Activated B cell treated with CpG ODN at 0.5 μM for 24 hours (primary cell): ENCODE measurements at regions not wholly inside any gene's neighbourhood (a gene's known extent, or its start where the extent isn't known, plus 50 kb on each side); places are given as distances from the start of the nearest gene placed in this dataset.

ENCODE experiments used
- ATAC-seq: fragments of 200-7000 bp; cut with Tn5 transposase; one replicate; pipeline ENCODE4 v1.10.0; 2021; ENCODE audit warnings: low read depth, mild to moderate bottlenecking, moderate library complexity
- CTCF ChIA-PET: fragments of 350-600 bp; sonication (Branson Sonifier 250); formaldehyde crosslinking; loops from one replicate; lab custom pipeline; 2021; ENCODE audit warnings: antibody characterized with exemption; lab: Charles Lee
- POLR2A ChIA-PET: fragments of 350-600 bp; sonication (Branson Sonifier 250); formaldehyde crosslinking; loops from one replicate; lab custom pipeline; 2021; ENCODE audit warnings: antibody characterized with exemption; lab: Charles Lee
- DNase-seq: peaks from one replicate; pipeline ENCODE4 v3.0.0; 2022
- H3K27ac Mint-ChIP-seq: one replicate; pipeline ENCODE4 v1.8.0; 2020; ENCODE audit warnings: mixed read lengths
- H3K27me3 Mint-ChIP-seq: one replicate; pipeline ENCODE4 v1.8.0; 2021; ENCODE audit warnings: mixed read lengths
- H3K36me3 Mint-ChIP-seq: one replicate; pipeline ENCODE4 v1.8.0; 2021; ENCODE audit warnings: low read depth, mixed read lengths
- H3K4me1 Mint-ChIP-seq: one replicate; pipeline ENCODE4 v1.8.0; 2021; ENCODE audit warnings: mixed read lengths
- H3K4me3 Mint-ChIP-seq: one replicate; pipeline ENCODE4 v1.8.0; 2020; ENCODE audit warnings: mild to moderate bottlenecking, mixed read lengths
- H3K9me3 Mint-ChIP-seq: one replicate; pipeline ENCODE4 v1.8.0; 2020; ENCODE audit warnings: mixed read lengths
- intact Hi-C: fragments of 100-400 bp; cut with micrococcal nuclease; formaldehyde crosslinking; loops from one replicate; pipeline ENCODE4 v1.15.1; 2024
- TF ChIP-seq, protein P1 (sequence below): fragments of 200-600 bp; IDR thresholded peaks from one replicate; pipeline ENCODE4 v1.8.0; 2022; ENCODE audit warnings: antibody characterized with exemption, mild to moderate bottlenecking

DNA sequence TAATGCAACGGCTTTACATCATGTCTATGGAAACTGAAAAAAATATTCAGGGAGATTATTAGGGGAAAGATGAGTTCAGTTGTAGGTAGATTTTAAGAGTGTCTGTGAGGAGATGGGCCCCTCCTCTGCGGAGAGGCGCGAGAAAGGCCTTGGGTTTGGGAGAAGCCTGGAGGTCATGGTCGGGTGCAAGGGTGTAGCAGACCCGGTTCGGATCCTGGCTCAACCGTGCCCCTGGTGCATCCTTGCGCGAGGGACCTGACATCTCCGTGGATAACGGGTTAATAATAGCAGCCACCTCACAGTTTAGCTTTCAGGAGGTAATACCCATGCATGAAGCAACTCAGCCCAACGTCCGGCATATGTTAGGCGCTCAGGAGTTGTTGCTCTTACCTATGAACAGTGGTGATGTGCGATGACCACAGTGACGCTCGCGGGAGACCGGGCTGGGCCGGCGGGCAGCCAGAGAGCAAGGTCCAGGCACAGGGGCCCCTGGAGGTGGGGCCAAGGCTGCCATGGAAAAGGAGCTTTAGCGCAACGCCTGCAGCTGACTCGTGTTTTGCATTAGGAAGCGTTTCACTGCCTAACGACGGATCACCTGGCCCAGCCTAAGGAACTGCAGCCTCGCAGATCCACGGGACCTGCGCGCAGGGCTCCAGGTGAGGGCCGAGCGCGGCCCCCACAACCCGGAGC lies 146.4 kb upstream of the ARID1B start:
- CTCF ChIA-PET = no interaction called here
- no peaks in the 10 kb centered on the region for H3K27me3 Mint-ChIP-seq
- H3K4me1 Mint-ChIP-seq = peaks cover 26% of the 10 kb centered on the region
- ATAC-seq = no peak
- H3K36me3 Mint-ChIP-seq = no peaks in the 10 kb centered on the region
- POLR2A ChIA-PET = no interaction called here
- H3K4me3 Mint-ChIP-seq = no peak overlapping the region
- no peak overlapping the region for H3K27ac Mint-ChIP-seq
- intact Hi-C loops = no loop called here
- no peaks in the 10 kb centered on the region for H3K9me3 Mint-ChIP-seq
- DNase-seq = no peak
- TF ChIP-seq, protein P1, sequence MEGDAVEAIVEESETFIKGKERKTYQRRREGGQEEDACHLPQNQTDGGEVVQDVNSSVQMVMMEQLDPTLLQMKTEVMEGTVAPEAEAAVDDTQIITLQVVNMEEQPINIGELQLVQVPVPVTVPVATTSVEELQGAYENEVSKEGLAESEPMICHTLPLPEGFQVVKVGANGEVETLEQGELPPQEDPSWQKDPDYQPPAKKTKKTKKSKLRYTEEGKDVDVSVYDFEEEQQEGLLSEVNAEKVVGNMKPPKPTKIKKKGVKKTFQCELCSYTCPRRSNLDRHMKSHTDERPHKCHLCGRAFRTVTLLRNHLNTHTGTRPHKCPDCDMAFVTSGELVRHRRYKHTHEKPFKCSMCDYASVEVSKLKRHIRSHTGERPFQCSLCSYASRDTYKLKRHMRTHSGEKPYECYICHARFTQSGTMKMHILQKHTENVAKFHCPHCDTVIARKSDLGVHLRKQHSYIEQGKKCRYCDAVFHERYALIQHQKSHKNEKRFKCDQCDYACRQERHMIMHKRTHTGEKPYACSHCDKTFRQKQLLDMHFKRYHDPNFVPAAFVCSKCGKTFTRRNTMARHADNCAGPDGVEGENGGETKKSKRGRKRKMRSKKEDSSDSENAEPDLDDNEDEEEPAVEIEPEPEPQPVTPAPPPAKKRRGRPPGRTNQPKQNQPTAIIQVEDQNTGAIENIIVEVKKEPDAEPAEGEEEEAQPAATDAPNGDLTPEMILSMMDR = no peak

DNA sequence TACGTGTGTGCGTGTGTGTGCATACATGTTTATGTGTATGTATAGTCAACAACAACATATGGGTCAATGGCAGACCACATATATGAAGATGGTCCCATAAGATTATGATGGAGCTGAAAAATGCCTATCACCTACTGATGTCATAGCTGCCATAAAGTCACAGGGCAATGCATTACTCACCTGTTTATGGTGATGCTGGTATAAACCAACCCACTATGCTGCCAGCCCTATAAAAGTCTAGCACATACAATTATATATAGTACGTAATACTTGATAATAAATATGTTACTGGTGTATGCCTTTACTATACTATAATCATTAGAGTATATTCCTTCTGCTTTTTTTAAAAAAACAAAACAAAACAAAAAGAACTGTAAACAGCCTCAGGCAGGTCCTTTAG lies 148.4 kb upstream of the ARID1B start:
- Mint-ChIP-seq H3K36me3 (no peaks in the 10 kb centered on the region), H3K27ac (no peak overlapping the region), H3K4me3 (no peak overlapping the region), H3K4me1 (peaks cover 7% of the 10 kb centered on the region), H3K27me3 (no peaks in the 10 kb centered on the region), H3K9me3 (no peaks in the 10 kb centered on the region)
- TF ChIP-seq, protein P1 = no peak
- no peak for ATAC-seq
- ChIA-PET POLR2A (no interaction called here), CTCF (no interaction called here)
- intact Hi-C loops = loop anchor here (10.0 kb wide), 1 partner anchor 54 kb away; no protein-coding TSS in a partner anchor
- DNase-seq = no peak

DNA sequence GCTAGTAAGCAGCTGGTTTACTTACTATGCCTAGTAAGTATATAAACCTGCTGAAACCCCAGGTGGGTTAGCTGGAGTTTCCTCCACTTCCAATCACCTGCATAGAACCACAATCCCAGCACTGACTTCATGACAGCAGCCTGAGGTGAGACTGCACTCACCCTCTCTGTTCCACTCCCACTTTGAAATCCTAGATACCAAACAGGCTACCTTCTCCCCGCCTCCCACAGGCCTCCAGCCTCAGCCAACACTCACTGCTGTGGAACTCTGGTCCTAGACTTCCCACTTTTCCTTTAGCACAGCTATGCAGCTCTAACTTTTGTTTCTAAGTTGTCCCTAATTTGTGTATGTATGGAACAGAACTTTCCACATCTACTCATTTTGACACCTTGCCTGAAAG lies 149.7 kb upstream of the ARID1B start:
- Mint-ChIP-seq H3K27ac (no peak overlapping the region), H3K27me3 (no peaks in the 10 kb centered on the region), H3K4me1 (no peaks in the 10 kb centered on the region), H3K4me3 (no peak overlapping the region), H3K36me3 (no peaks in the 10 kb centered on the region), H3K9me3 (no peaks in the 10 kb centered on the region)
- TF ChIP-seq, protein P1 = no peak
- ATAC-seq (no peak), DNase-seq (no peak)
- ChIA-PET POLR2A (no interaction called here), CTCF (no interaction called here)
- intact Hi-C loops = loop anchor here (10.0 kb wide), 1 partner anchor 53 kb away; no protein-coding TSS in a partner anchor

DNA sequence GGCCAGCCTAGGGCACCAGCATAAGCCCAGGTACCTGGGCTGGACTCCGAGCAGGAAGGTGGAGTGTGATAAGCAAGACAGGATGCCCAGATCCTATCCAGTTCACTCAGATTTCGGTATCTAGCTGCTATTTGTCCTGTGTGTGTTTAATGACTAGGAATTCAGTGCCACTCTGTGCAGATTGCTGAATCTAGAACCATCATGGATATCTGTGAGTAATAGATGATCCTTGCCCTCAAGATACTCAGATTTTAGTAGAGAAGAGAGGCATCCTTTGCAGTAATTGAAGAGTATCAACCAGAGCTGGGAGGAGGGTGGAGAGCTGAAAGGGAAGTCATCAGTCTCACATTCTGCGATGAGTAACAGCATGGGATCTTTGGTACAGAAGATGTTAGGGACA lies 155.0 kb upstream of the ARID1B start:
- ChIA-PET POLR2A (no interaction called here), CTCF (no interaction called here)
- Mint-ChIP-seq H3K4me3 (no peak overlapping the region), H3K27me3 (no peaks in the 10 kb centered on the region), H3K9me3 (no peaks in the 10 kb centered on the region), H3K4me1 (peaks cover 17% of the 10 kb centered on the region), H3K36me3 (no peaks in the 10 kb centered on the region), H3K27ac (no peak overlapping the region)
- intact Hi-C loops = loop anchor here (10.0 kb wide), 1 partner anchor 47 kb away; no protein-coding TSS in a partner anchor
- DNase-seq (no peak), ATAC-seq (no peak)
- TF ChIP-seq, protein P1 = no peak

DNA sequence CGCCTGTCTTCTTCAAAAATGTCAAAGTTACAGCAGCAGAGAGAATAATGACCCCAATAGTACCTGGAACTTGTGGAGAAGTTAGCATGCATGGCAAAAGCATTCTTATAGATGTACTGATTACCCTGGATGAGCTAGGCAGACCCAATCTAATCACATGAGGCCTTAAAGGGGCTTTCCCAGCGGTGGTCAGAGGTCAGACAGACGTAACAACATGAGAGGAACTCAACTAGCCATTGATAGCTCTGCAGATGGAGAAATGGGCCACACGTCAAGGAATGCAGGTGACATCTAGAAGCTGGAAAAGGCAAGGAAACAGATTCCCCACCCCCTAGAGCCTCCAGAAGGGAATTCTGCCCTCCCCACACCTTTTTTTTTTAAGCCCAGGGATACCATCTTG lies 156.8 kb upstream of the ARID1B start:
- intact Hi-C loops = loop anchor here (10.0 kb wide), 1 partner anchor 46 kb away; no protein-coding TSS in a partner anchor
- ATAC-seq = no peak
- Mint-ChIP-seq H3K4me3 (no peak overlapping the region), H3K36me3 (no peaks in the 10 kb centered on the region), H3K4me1 (peaks cover 17% of the 10 kb centered on the region), H3K27ac (no peak overlapping the region), H3K27me3 (no peaks in the 10 kb centered on the region), H3K9me3 (no peaks in the 10 kb centered on the region)
- CTCF ChIA-PET = no interaction called here
- TF ChIP-seq, protein P1 = no peak
- POLR2A ChIA-PET = interaction anchor here (1.1 kb wide), 1 partner anchor 1411 kb away, joined by 3 read pairs; no protein-coding TSS in a partner anchor
- no peak for DNase-seq
